Nephron (organoid): ENCODE measurements at regions not wholly inside any gene's neighbourhood (a gene's known extent, or its start where the extent isn't known, plus 50 kb on each side); places are given as distances from the start of the nearest gene placed in this dataset.
"Not testable (repeated sequence)": the region's sequence is repeated elsewhere in the genome, so short reads cannot be mapped to it uniquely, and the experiment has no call there.

Experiments used
- H3K27ac Mint-ChIP-seq, 3 experiments: 2 replicates each; pipeline ENCODE4 v1.8.0; 2020; ENCODE audit warnings: mixed read lengths in 3 of 3, mild to moderate bottlenecking in 2 of 3, moderate library complexity in 1 of 3
- H3K27me3 Mint-ChIP-seq: 2 replicates; pipeline ENCODE4 v1.8.0; 2021; ENCODE audit warnings: low read depth, mild to moderate bottlenecking, moderate library complexity, mixed read lengths
- H3K36me3 Mint-ChIP-seq: 2 replicates; pipeline ENCODE4 v1.8.0; 2020; ENCODE audit warnings: low read depth, mixed read lengths
- H3K4me1 Mint-ChIP-seq: 2 replicates; pipeline ENCODE4 v1.8.0; 2020; ENCODE audit warnings: mixed read lengths
- H3K4me3 Mint-ChIP-seq, 3 experiments: 2 replicates each; pipeline ENCODE4 v1.8.0; 2020; ENCODE audit warnings: mild to moderate bottlenecking in 3 of 3, mixed read lengths in 3 of 3, moderate library complexity in 2 of 3
- H3K9me3 Mint-ChIP-seq: 2 replicates; pipeline ENCODE4 v1.8.0; 2020; ENCODE audit warnings: mixed read lengths
- CTCF ChIP-seq, 3 experiments: fragments of 200-600 bp; sonication (generic); IDR thresholded peaks; one replicate each; pipeline ENCODE4 v1.5.0; 2021; ENCODE audit warnings: antibody characterized with exemption in 3 of 3; ENCODE audit not compliant: unreplicated experiment in 3 of 3

GRCh38 chr11:100515087-100515486, 172.0 kb upstream of the ARHGAP42 start:
- H3K4me3 Mint-ChIP-seq = no peak overlapping the region
- no peak for TF ChIP-seq CTCF (IDR thresholded peaks at IDR 0.05; ENCODE audit: unreplicated experiment in 3 of 3)
- H3K36me3 Mint-ChIP-seq = no peaks in the 10 kb centered on the region
- H3K4me1 Mint-ChIP-seq = peaks cover 17% of the 10 kb centered on the region
- no peaks in the 10 kb centered on the region for H3K27me3 Mint-ChIP-seq
- peak overlapping the region in 2 of 3 experiments; percentile 8 to 56 for H3K27ac Mint-ChIP-seq
- H3K9me3 Mint-ChIP-seq = peaks cover 2% of the 10 kb centered on the region

- Mint-ChIP-seq H3K4me1 (no peaks in the 10 kb centered on the region), H3K27ac (no peak overlapping the region), H3K27me3 (no peaks in the 10 kb centered on the region), H3K4me3 (no peak overlapping the region), H3K9me3 (peaks cover 50% of the 10 kb centered on the region), H3K36me3 (no peaks in the 10 kb centered on the region)
- no peak for TF ChIP-seq CTCF (IDR thresholded peaks at IDR 0.05; ENCODE audit: unreplicated experiment in 3 of 3)
Observed at GRCh38 chr11:100525197-100525596, 161.9 kb upstream of the ARHGAP42 start.

GRCh38 chr11:100525635-100526034, 161.5 kb upstream of the ARHGAP42 start:
- Mint-ChIP-seq H3K36me3 (no peaks in the 10 kb centered on the region), H3K4me3 (no peak overlapping the region), H3K27me3 (no peaks in the 10 kb centered on the region), H3K27ac (no peak overlapping the region), H3K9me3 (peaks cover 50% of the 10 kb centered on the region), H3K4me1 (no peaks in the 10 kb centered on the region)
- TF ChIP-seq CTCF (IDR thresholded peaks at IDR 0.05; ENCODE audit: unreplicated experiment in 3 of 3) = no peak

- no peak for TF ChIP-seq CTCF (IDR thresholded peaks at IDR 0.05; ENCODE audit: unreplicated experiment in 3 of 3)
- H3K4me1 Mint-ChIP-seq = no peaks in the 10 kb centered on the region
- H3K9me3 Mint-ChIP-seq = peaks cover 44% of the 10 kb centered on the region
- no peaks in the 10 kb centered on the region for H3K27me3 Mint-ChIP-seq
- H3K27ac Mint-ChIP-seq = no peak overlapping the region
- H3K4me3 Mint-ChIP-seq = no peak overlapping the region
- H3K36me3 Mint-ChIP-seq = no peaks in the 10 kb centered on the region
Observed at GRCh38 chr11:100528872-100529416, 158.1 kb upstream of the ARHGAP42 start.

- not testable (repeated sequence) for H3K27ac Mint-ChIP-seq
Observed at GRCh38 chr11:100531290-100531689, 155.8 kb upstream of the ARHGAP42 start.

GRCh38 chr11:100536979-100537378, 150.1 kb upstream of the ARHGAP42 start:
- Mint-ChIP-seq H3K36me3 (no peaks in the 10 kb centered on the region), H3K4me1 (no peaks in the 10 kb centered on the region), H3K27me3 (no peaks in the 10 kb centered on the region), H3K4me3 (no peak overlapping the region), H3K9me3 (peaks cover 1% of the 10 kb centered on the region), H3K27ac (no peak overlapping the region)
- no peak for TF ChIP-seq CTCF (IDR thresholded peaks at IDR 0.05; ENCODE audit: unreplicated experiment in 3 of 3)

More at GRCh38 chr11:100531290-100531689, 155.8 kb upstream of the ARHGAP42 start:
- H3K27me3 Mint-ChIP-seq, H3K4me1 Mint-ChIP-seq, H3K36me3 Mint-ChIP-seq, H3K4me3 Mint-ChIP-seq: not testable (repeated sequence)
- H3K9me3 Mint-ChIP-seq = peaks cover 27% of the 10 kb centered on the region
